Hypothalamus (tissue), 51 donors: ENCODE measurements at regions not wholly inside any gene's neighbourhood (a gene's known extent, or its start where the extent isn't known, plus 50 kb on each side); places are given as distances from the start of the nearest gene placed in this dataset.
A peak's percentile ranks its signal among the peaks of the same experiment; 100 is the strongest.
"Not testable (repeated sequence)": the region's sequence is repeated elsewhere in the genome, so short reads cannot be mapped to it uniquely, and the experiment has no call there.

Experiments used
- DNase-seq, 51 donors: peaks; one replicate each; lab custom pipeline; 2025; lab: John Stamatoyannopoulos, UW

DNA sequence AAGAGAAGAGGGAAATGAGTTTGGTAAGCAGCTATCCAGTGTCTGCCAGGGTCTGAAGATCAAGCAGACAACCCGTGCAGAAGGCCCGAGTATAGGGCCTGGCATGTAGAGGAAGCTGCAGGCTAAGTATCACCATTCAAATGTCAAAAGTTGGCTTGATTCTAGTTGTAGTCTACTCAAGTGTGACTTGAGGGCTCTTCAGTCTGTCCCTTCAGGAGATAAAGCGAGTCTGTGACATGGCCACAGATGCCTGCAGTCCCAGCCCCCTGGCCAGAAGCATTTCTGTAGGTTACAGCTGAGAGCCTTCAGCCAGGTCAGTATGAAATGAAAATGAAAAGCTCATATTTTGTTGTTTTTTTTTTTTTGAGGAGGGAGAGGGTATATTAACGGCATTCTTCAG is 97.8 kb upstream of the EEPD1 start:
- no peak for DNase-seq

- peak in 1 of 51 donors; percentile 7 for DNase-seq
Measured at GRCh38 chr7:36057323-36057722, 95.7 kb upstream of the EEPD1 start.

DNA sequence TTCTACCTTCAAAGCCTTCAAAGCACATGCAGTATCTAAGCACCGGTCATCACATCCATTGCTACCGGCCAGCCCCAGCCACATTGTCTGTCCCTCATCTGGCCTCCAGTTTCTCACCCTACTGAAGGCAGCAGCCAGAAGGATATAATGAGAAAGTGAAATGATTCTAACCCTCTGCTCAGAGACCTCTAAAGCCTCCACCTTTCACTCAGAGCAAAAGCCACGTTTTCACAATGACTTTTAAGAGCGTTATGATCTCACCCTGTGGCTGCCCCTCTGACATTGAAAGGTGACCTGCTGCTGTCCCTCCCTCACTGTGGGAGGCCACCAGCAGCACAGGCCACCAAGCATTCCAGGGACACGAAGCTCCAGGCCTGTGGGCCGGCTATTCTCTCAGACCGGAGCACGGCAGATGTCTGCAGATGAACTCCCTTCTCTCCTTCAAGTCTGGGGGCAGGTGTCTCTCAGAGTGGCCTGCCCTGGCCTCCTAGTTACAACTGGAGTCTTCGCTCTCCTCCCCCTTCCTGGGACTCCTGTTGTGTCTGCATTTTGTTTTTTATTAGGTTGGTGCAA is 94.9 kb upstream of the EEPD1 start:
- no peak for DNase-seq

DNA sequence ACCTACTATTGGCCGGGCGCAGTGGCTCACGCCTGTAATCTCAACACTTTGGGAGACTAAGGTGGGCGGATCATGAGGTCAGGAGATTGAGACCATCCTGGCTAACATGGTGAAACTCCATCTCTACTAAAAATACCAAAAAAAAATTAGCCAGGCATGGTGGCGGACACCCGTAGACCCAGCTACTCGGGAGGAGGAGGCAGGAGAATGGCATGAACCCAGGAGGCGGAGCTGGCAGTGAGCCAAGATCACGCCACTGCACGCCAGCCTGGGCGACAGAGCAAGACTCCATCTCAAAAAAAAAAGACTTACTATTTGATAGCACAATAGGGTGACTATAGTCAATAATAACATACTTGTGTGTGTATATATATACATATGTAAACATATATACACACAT is 92.7 kb upstream of the EEPD1 start:
- DNase-seq = not testable (repeated sequence)

GRCh38 chr7:36062154-36062815 is 90.8 kb upstream of the EEPD1 start:
- DNase-seq = peak in 1 of 51 donors; percentile 3

DNA sequence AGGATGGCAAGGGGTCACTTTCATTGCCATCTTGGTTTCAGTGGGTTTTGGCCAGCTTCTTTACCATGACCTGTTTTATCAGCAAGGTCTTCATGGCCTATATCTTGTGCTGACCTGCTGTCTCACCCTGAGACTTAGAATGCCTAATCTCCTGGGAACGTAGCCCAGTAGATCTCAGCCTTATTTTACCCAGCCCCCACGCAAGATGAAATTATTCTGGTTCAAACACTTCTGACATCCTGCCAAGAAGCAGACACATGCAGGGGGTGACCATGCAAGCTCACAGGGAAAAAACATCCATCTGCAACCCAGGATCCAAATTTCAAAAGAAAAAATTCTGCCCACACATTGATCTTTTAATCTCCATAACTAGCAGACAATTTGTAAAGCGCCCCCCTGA is 88.4 kb upstream of the EEPD1 start:
- DNase-seq = no peak

- not testable (repeated sequence) for DNase-seq
Measured at GRCh38 chr7:36065563-36066342, 87.3 kb upstream of the EEPD1 start.

GRCh38 chr7:36066343-36066664 is 86.8 kb upstream of the EEPD1 start:
- DNase-seq = no peak

DNA sequence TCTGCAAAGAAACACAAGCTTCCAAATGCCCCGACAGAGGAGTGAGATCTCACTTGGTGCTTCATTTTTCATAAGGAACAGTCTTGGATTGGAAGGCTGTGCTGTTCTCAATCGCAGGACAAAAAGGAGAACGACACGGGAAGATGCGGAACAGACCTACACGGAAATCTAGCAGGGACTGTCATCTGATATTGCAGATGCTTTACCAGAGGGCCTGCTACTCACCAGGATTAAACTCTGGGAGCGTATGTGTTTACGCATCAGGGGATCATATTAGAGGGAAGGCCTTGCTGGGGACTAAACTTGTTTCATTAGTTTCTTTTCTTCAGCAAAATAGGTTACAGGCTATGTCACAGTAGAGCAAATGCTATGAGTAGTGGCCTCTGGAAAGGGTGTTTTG is 82.8 kb upstream of the EEPD1 start:
- DNase-seq = peak in 1 of 51 donors; percentile 27

GRCh38 chr7:36071605-36072004 is 81.4 kb upstream of the EEPD1 start:
- no peak for DNase-seq

- DNase-seq = no peak
Measured at GRCh38 chr7:36072620-36073019, 80.4 kb upstream of the EEPD1 start.

GRCh38 chr7:36075561-36075960 is 77.5 kb upstream of the EEPD1 start:
- DNase-seq = no peak

DNA sequence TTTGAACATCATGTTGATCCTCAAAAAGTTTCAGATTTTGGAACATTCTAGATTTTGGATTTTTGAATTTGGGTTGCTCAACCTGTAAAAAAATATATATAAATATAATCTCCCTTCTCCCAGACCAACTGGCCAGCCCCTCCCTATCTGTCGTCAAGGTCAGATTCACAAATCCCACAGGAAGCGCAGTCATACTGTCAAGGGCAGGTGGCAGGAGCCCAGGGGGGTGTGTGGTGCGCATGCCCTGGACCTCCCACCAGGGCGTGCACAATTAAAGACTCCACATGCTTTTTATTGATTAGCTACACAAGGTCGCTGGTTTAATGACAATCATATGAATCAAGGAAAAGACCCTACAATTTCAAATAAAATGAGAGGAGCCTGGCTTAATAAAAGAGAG is 77.0 kb upstream of the EEPD1 start:
- DNase-seq = no peak

- no peak for DNase-seq
Measured at GRCh38 chr7:36078816-36079360, 74.2 kb upstream of the EEPD1 start.

- no peak for DNase-seq
Measured at GRCh38 chr7:36079446-36080025, 73.5 kb upstream of the EEPD1 start.

DNA sequence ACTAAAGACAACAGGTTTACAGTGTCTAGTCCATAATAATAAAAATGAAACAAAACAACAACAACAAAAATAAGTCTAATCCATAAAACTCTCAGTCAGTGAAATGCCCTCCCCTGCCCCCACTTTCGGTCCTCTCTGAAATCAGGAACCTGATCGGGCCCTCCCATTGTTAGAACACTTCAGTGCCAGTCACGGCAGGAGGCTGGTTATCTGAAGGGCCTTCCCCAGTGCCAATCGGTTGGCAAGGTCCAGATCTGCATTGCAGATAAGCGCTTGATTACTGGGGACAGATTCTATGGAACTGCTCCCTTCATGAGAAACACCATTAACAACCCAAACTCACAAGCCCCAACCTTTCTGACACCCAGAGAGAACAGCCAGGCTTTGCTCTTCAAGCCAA is 72.2 kb upstream of the EEPD1 start:
- no peak for DNase-seq

DNA sequence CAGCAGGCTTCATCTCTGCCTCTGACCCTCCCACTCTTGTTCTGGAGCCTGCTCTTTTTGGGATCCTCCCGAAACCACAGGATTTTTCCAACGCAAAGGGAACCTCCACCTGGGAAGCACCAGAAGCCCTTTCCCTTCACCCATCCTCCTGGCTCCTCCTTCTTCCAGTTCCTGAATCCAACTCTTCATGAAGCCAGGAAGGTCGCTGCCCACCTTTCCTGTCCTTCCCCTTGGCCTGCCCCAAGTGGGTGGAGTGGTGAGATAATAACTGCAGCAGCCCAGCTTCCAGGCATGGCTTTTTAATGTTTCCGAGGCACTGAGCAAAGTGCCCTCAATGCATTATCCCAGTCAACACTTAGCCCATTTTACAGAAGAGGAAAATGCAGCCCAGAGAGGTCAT is 70.8 kb upstream of the EEPD1 start:
- DNase-seq = no peak

GRCh38 chr7:36082910-36083309 is 70.1 kb upstream of the EEPD1 start:
- DNase-seq = no peak

DNA sequence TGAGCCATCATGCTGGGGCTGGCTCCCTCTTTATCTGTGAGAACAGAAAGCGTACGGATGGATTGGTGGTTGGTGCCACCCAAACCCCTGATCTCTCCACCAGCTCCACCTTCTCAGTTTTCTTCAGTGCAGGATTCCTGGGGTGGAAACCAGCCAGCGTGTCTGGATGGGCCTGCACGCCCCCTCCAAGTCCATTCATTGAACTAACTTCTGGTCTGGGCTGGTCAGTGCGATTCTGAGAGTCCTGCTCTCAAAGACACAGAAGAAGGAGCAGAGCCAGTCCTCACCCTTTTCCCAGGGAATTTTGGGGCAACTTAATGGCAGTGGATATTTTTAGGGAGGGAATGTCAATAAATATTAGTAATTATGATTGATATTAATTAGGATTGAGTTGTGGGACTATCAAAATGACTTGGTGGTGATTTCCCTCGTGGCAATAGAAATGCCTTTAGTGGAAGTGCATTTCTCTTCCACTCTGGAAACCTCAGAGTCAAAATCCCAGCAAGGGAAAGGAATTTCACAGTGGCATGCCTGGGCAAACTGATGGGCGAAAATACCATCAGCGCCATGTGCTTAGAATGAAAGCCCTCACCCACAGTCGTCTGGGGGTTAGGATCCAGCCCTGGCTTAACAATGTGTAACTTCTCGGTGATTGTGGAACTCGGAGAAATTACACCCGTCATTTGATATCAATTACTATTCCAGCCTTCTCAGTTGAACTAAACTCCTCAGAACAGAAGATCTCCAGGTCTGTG is 69.3 kb upstream of the EEPD1 start:
- no peak for DNase-seq

DNA sequence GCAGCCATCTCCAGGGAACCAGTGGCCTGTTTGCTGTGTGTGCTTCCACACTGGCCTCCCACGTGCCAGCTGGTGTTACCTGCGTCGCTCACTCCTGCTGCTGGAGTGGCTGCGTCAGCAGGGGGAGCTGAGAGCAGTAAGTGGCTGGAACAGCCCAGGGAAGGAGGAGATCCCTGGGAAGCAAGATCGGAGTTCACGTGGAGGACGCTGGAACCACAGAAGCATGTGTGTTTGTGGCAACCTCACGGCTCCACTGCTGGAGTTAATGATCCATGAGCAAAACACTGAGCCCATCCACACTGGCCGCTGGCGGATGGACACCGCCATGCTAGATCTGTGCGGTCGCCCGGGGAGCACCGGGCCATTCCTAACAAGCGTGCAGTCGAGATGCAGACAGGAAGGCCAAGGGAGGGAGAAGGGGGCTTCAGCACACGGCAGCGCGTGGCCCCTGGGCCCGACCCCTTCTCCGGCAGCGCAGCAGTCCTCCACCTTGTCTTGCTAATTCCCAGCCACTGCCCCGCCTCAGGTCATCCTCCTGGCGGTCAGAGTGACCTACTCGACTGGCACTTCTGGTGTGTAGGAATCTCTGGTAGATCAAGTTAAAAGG is 68.5 kb upstream of the EEPD1 start:
- peak in 2 of 51 donors; percentile 6 to 23 for DNase-seq
